ENCODE measurements at regions not wholly inside any gene's neighbourhood (a gene's known extent, or its start where the extent isn't known, plus 50 kb on each side); places are given as distances from the start of the nearest gene placed in this dataset.

- ATAC-seq (ENCODE audit: insufficient read depth, low read depth) (no peak), DNase-seq (no peak)
- TF ChIP-seq CTCF (IDR thresholded peaks at IDR 0.05; ENCODE audit: borderline replicate concordance, extremely low read depth, low read length, poor library complexity, severe bottlenecking) = no peak
- TF ChIP-seq EZH2 (IDR thresholded peaks at IDR 0.05; ENCODE audit: borderline replicate concordance, low read depth, low read length, severe bottlenecking) = no peak
Measured at GRCh38 chr2:106293271-106293783, 99.2 kb upstream of the UXS1 start.

GRCh38 chr2:106292627-106293026, 98.5 kb upstream of the UXS1 start:
- H3K27me3 ChIP-seq (ENCODE audit: insufficient read depth, low read length, poor library complexity) = no peaks in the 10 kb centered on the region
- H2AFZ ChIP-seq (ENCODE audit: low read depth, low read length) = no peak overlapping the region
- H3K4me1 ChIP-seq (ENCODE audit: insufficient read depth, low read length) = no peaks in the 10 kb centered on the region
- H3K79me2 ChIP-seq (ENCODE audit: insufficient read depth, low read length) = no peaks in the 10 kb centered on the region
- no peaks in the 10 kb centered on the region for H3K9me3 ChIP-seq (ENCODE audit: insufficient read depth, low read length, severe bottlenecking)
- TF ChIP-seq CTCF (IDR thresholded peaks at IDR 0.05; ENCODE audit: borderline replicate concordance, extremely low read depth, low read length, poor library complexity, severe bottlenecking) = no peak
- TF ChIP-seq EZH2 (IDR thresholded peaks at IDR 0.05; ENCODE audit: borderline replicate concordance, low read depth, low read length, severe bottlenecking) = no peak
- no peaks in the 10 kb centered on the region for H3K36me3 ChIP-seq (ENCODE audit: insufficient read depth, low read length)
- DNase-seq (no peak), ATAC-seq (ENCODE audit: insufficient read depth, low read depth) (no peak)
- no peak overlapping the region for H3K4me2 ChIP-seq (ENCODE audit: insufficient read depth, low read length)
- H3K4me3 ChIP-seq (ENCODE audit: low read depth in 1 of 2, low read length in 2 of 2) = no peak overlapping the region
- no peak overlapping the region for H3K9ac ChIP-seq (ENCODE audit: low read depth, low read length)
- no peak overlapping the region for H3K27ac ChIP-seq (ENCODE audit: low read length)
- no peaks in the 10 kb centered on the region for H4K20me1 ChIP-seq (ENCODE audit: insufficient read depth, low read length)

More at GRCh38 chr2:106293271-106293783, 99.2 kb upstream of the UXS1 start:
- Histone ChIP-seq H3K27me3 (ENCODE audit: insufficient read depth, low read length, poor library complexity) (no peaks in the 10 kb centered on the region), H3K9ac (ENCODE audit: low read depth, low read length) (no peak overlapping the region), H3K27ac (ENCODE audit: low read length) (no peak overlapping the region), H3K4me2 (ENCODE audit: insufficient read depth, low read length) (no peak overlapping the region), H3K36me3 (ENCODE audit: insufficient read depth, low read length) (no peaks in the 10 kb centered on the region), H3K4me3 (ENCODE audit: low read depth in 1 of 2, low read length in 2 of 2) (no peak overlapping the region), H3K9me3 (ENCODE audit: insufficient read depth, low read length, severe bottlenecking) (no peaks in the 10 kb centered on the region), H4K20me1 (ENCODE audit: insufficient read depth, low read length) (no peaks in the 10 kb centered on the region), H2AFZ (ENCODE audit: low read depth, low read length) (no peak overlapping the region), H3K4me1 (ENCODE audit: insufficient read depth, low read length) (no peaks in the 10 kb centered on the region), H3K79me2 (ENCODE audit: insufficient read depth, low read length) (no peaks in the 10 kb centered on the region)

- TF ChIP-seq EZH2 (IDR thresholded peaks at IDR 0.05; ENCODE audit: borderline replicate concordance, low read depth, low read length, severe bottlenecking) = no peak
- no peak for TF ChIP-seq CTCF (IDR thresholded peaks at IDR 0.05; ENCODE audit: borderline replicate concordance, extremely low read depth, low read length, poor library complexity, severe bottlenecking)
- no peaks in the 10 kb centered on the region for H3K9me3 ChIP-seq (ENCODE audit: insufficient read depth, low read length, severe bottlenecking)
- no peaks in the 10 kb centered on the region for H3K36me3 ChIP-seq (ENCODE audit: insufficient read depth, low read length)
- no peaks in the 10 kb centered on the region for H4K20me1 ChIP-seq (ENCODE audit: insufficient read depth, low read length)
- no peaks in the 10 kb centered on the region for H3K27me3 ChIP-seq (ENCODE audit: insufficient read depth, low read length, poor library complexity)
- H3K4me3 ChIP-seq (ENCODE audit: low read depth in 1 of 2, low read length in 2 of 2) = no peak overlapping the region
- no peak overlapping the region for H2AFZ ChIP-seq (ENCODE audit: low read depth, low read length)
- DNase-seq (no peak), ATAC-seq (ENCODE audit: insufficient read depth, low read depth) (no peak)
- no peak overlapping the region for H3K27ac ChIP-seq (ENCODE audit: low read length)
- H3K4me2 ChIP-seq (ENCODE audit: insufficient read depth, low read length) = no peak overlapping the region
- no peak overlapping the region for H3K9ac ChIP-seq (ENCODE audit: low read depth, low read length)
- H3K4me1 ChIP-seq (ENCODE audit: insufficient read depth, low read length) = no peaks in the 10 kb centered on the region
- no peaks in the 10 kb centered on the region for H3K79me2 ChIP-seq (ENCODE audit: insufficient read depth, low read length)
Measured at GRCh38 chr2:106288873-106289272, 94.8 kb upstream of the UXS1 start.
